GM06990 (cell line): ENCODE measurements at regions not wholly inside any gene's neighbourhood (a gene's known extent, or its start where the extent isn't known, plus 50 kb on each side); places are given as distances from the start of the nearest gene placed in this dataset.
"Not testable (repeated sequence)": the region's sequence is repeated elsewhere in the genome, so short reads cannot be mapped to it uniquely, and the experiment has no call there.

ENCODE experiments used
- DNase-seq: peaks from one replicate; pipeline ENCODE4 v3.0.0-alpha.2; 2011; ENCODE audit not compliant: insufficient read length; ENCODE audit errors: extremely low read depth
- H3K27me3 ChIP-seq: replicated peaks from 2 replicates; pipeline ENCODE4 v1.6.0; 2011; ENCODE audit warnings: low read length; ENCODE audit not compliant: control insufficient read depth, insufficient read depth
- H3K36me3 ChIP-seq: 2 replicates; pipeline ENCODE4 v1.5.1; 2011; ENCODE audit warnings: low read length; ENCODE audit not compliant: control insufficient read depth, insufficient read depth
- H3K4me3 ChIP-seq: replicated peaks from 2 replicates; pipeline ENCODE4 v1.5.1; 2011; ENCODE audit warnings: low read depth, mild to moderate bottlenecking, control low read depth, low read length
- TF ChIP-seq, protein P1 (sequence below): IDR thresholded peaks from 2 replicates; pipeline ENCODE4 v1.5.1; 2011; ENCODE audit warnings: low read length, control low read depth, mild to moderate bottlenecking, inconsistent platforms; ENCODE audit not compliant: insufficient read depth, poor library complexity, severe bottlenecking

DNA sequence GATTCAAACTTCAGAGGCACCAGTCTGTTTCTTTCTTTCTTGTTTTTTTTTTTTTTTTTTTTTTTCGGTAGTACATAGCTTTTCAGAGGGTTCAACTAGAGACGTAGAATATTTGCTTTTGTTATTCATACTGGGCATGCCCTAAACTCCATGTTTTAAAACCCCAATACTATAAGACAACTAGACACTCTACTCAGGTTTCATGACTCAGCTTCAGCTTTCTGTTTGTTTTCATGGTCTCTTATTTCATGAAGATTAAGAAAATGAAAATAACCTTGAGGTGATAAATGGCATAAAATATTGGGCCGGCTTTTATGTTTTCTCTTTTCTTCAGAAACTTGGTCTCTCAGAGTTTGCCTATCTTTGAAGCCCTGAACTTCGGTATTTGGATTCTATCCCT, 2126.3 kb upstream of the ACO1 start:
- DNase-seq: no peak
- Histone ChIP-seq H3K4me3 (no peak overlapping the region), H3K36me3 (no peaks in the 10 kb centered on the region), H3K27me3 (no peaks in the 10 kb centered on the region)
- TF ChIP-seq, protein P1, sequence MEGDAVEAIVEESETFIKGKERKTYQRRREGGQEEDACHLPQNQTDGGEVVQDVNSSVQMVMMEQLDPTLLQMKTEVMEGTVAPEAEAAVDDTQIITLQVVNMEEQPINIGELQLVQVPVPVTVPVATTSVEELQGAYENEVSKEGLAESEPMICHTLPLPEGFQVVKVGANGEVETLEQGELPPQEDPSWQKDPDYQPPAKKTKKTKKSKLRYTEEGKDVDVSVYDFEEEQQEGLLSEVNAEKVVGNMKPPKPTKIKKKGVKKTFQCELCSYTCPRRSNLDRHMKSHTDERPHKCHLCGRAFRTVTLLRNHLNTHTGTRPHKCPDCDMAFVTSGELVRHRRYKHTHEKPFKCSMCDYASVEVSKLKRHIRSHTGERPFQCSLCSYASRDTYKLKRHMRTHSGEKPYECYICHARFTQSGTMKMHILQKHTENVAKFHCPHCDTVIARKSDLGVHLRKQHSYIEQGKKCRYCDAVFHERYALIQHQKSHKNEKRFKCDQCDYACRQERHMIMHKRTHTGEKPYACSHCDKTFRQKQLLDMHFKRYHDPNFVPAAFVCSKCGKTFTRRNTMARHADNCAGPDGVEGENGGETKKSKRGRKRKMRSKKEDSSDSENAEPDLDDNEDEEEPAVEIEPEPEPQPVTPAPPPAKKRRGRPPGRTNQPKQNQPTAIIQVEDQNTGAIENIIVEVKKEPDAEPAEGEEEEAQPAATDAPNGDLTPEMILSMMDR: no peak

- TF ChIP-seq, protein P1: no peak
- Histone ChIP-seq H3K27me3 (no peaks in the 10 kb centered on the region), H3K36me3 (no peaks in the 10 kb centered on the region), H3K4me3 (no peak overlapping the region)
- DNase-seq: no peak
Observed at GRCh38 chr9:30280229-30280900, 2104.1 kb upstream of the ACO1 start.

- no peak for DNase-seq
- H3K36me3 ChIP-seq: no peaks in the 10 kb centered on the region
- H3K4me3 ChIP-seq: no peak overlapping the region
- no peaks in the 10 kb centered on the region for H3K27me3 ChIP-seq
- TF ChIP-seq, protein P1: no peak
Observed at GRCh38 chr9:30289435-30289834, 2095.0 kb upstream of the ACO1 start.

- H3K36me3 ChIP-seq, DNase-seq, H3K27me3 ChIP-seq, H3K4me3 ChIP-seq: not testable (repeated sequence)
Observed at GRCh38 chr9:30292026-30292425, 2092.4 kb upstream of the ACO1 start.

- H3K36me3 ChIP-seq: no peaks in the 10 kb centered on the region
- no peak for DNase-seq
- H3K27me3 ChIP-seq: no peaks in the 10 kb centered on the region
- TF ChIP-seq, protein P1: no peak
- no peak overlapping the region for H3K4me3 ChIP-seq
Observed at GRCh38 chr9:30293231-30293630, 2091.2 kb upstream of the ACO1 start.

DNA sequence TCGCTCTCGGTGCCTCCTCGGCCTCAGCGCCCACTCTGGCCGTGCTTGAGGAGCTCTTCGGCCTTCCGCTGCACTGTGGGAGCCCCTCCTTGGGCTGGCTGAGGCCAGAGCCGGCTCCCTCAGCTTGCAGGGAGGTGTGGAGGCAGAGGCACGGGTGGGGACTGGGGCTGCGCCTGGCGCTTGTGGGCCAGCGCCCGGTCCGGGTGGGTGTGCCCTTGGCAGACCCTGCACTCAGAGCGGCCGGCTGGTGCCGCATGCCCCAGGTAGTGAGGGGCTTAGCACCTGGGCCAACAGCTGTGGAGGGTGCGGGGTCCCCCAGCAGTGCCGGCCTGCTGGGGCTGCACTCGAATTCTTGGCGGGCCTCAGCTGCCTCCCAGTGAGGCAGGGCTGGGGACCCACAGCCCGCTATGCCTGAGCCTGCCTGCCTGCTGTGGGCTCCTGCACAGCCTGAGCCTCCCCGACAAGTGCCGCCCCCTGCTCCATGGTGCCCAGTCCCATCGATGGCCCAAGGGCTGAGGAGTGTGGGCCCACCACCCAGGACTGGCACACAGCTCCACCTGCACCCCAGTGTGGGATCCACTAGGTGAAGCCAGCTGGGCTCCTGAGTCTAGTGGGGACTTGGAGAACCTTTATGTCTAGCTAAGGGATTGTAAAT, 2085.2 kb upstream of the ACO1 start:
- no peak overlapping the region for H3K4me3 ChIP-seq
- DNase-seq: no peak
- no peaks in the 10 kb centered on the region for H3K36me3 ChIP-seq
- TF ChIP-seq, protein P1: no peak
- H3K27me3 ChIP-seq: no peaks in the 10 kb centered on the region
